Fibroblast of pulmonary artery (primary cell): ENCODE measurements at regions not wholly inside any gene's neighbourhood (a gene's known extent, or its start where the extent isn't known, plus 50 kb on each side); places are given as distances from the start of the nearest gene placed in this dataset.
A peak's percentile ranks its signal among the peaks of the same experiment; 100 is the strongest.
"Not testable (repeated sequence)": the region's sequence is repeated elsewhere in the genome, so short reads cannot be mapped to it uniquely, and the experiment has no call there.

ENCODE experiments used
- DNase-seq: peaks from one replicate; pipeline ENCODE4 v3.0.0-alpha.2; 2010; ENCODE audit warnings: low read depth
- H3K4me3 ChIP-seq: replicated peaks from 2 replicates; pipeline ENCODE4 v1.5.1; 2011; ENCODE audit warnings: low read depth, mild to moderate bottlenecking, control low read depth, low read length, moderate library complexity
- CTCF ChIP-seq: IDR thresholded peaks from 2 replicates; pipeline ENCODE4 v1.5.1; 2011; ENCODE audit warnings: mild to moderate bottlenecking, control low read depth, low read length, inconsistent platforms; ENCODE audit errors: missing control alignments

- TF ChIP-seq CTCF: no peak
- H3K4me3 ChIP-seq: no peak overlapping the region
- no peak for DNase-seq
Measured at GRCh38 chr10:78465431-78465830, 431.8 kb downstream of the RPS24 start.

GRCh38 chr10:78467496-78468106, 433.9 kb downstream of the RPS24 start:
- H3K4me3 ChIP-seq: no peak overlapping the region
- DNase-seq: no peak
- no peak for TF ChIP-seq CTCF

DNA sequence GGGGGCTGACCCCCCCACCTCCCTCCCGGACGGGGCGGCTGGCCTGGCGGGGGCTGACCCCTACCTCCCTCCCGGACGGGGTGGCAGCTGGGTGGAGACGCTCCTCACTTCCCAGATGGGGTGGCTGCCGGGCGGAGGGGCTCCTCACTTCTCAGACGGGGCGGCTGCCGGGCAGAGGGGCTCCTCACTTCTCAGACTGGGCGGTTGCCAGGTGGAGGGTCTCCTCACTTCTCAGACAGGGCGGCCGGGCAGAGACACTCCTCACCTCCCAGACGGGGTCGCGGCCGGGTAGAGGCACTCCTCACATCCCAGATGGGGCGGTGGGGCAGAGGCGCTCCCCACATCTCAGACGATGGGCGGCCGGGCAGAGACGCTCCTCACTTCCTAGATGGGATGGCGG, 435.1 kb downstream of the RPS24 start:
- not testable (repeated sequence) for H3K4me3 ChIP-seq, DNase-seq

- no peak overlapping the region for H3K4me3 ChIP-seq
- TF ChIP-seq CTCF: no peak
- DNase-seq: no peak
Measured at GRCh38 chr10:78470267-78471103, 436.8 kb downstream of the RPS24 start.

DNA sequence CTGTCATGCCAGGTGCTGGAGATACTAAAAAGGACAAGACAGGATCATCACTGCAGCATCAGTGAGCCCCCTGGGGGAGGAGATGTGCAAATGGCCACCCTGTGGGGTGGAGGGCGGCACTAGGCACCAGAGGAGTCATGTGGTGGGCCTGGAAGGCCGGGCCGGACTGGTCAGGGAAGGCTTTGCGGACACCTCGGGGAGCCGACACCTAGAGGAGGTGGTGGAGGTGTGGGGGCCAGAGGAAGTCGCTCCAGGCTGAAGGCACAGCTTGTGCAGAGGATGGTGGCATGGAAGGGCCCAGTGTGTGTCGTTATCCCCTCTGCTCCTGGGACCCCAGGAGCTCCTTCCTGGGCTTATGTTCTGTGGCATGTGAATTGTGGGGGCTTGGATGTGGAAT, 437.7 kb downstream of the RPS24 start:
- no peak overlapping the region for H3K4me3 ChIP-seq
- no peak for TF ChIP-seq CTCF
- DNase-seq: no peak

DNA sequence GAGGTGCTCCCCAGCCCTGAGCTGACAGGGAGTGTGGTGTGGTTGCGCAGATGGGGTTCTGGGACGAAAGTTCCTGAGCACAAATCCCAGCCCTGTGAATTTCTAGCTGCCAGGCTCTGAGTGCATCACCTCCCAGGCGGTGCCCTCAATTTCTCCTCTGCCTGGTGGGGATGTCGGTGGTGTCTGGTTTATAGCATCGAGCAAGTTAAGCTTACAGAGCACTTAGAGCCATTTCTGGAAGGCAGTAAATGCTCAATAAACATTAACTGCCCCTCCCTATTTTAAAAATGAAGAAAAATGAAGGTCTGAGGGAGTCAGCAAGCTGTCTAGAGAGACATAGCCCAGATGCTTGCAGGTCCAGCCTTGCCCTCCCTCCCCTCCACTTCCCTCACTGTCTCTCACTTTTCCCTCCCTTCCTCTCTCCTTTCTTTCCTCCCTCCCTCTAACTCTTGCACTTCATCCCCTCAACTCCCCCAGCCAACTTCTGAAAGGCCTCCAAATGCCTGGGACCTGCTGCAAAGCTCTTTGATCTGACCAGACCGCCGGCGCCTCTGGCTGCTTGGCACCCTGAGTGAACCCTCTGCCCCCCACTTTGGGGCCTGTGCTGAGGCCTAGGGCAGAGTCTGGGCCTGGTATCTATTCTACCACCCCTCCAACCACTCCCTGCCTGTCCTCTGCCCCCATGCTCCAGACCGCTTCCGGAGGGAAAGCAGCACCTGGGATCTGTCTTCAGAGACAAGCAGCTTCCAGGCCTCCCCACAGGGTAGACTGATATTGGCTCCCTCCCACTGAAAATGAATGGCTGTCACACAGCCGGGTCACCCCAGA, 438.3 kb downstream of the RPS24 start:
- no peak overlapping the region for H3K4me3 ChIP-seq
- peak; percentile 59 for DNase-seq
- no peak for TF ChIP-seq CTCF

GRCh38 chr10:78472551-78472890, 438.9 kb downstream of the RPS24 start:
- TF ChIP-seq CTCF: no peak
- peak; percentile 6 for DNase-seq
- H3K4me3 ChIP-seq: no peak overlapping the region
